AG09319 (cell line): ENCODE measurements at regions not wholly inside any gene's neighbourhood (a gene's known extent, or its start where the extent isn't known, plus 50 kb on each side); places are given as distances from the start of the nearest gene placed in this dataset.
"Not testable (repeated sequence)": the region's sequence is repeated elsewhere in the genome, so short reads cannot be mapped to it uniquely, and the experiment has no call there.

Source experiments
- DNase-seq: peaks from one replicate; pipeline ENCODE4 v3.0.0-alpha.2; 2010; ENCODE audit warnings: low read depth; ENCODE audit errors: extremely low read depth
- CTCF ChIP-seq: IDR thresholded peaks from 2 replicates; pipeline ENCODE4 v1.5.1; 2011; ENCODE audit warnings: low read depth, mild to moderate bottlenecking, inconsistent platforms, low read length, moderate library complexity

GRCh38 chr6:159627939-159628338 is 65.1 kb downstream of the SOD2 start:
- DNase-seq: no peak
- no peak for TF ChIP-seq CTCF

DNA sequence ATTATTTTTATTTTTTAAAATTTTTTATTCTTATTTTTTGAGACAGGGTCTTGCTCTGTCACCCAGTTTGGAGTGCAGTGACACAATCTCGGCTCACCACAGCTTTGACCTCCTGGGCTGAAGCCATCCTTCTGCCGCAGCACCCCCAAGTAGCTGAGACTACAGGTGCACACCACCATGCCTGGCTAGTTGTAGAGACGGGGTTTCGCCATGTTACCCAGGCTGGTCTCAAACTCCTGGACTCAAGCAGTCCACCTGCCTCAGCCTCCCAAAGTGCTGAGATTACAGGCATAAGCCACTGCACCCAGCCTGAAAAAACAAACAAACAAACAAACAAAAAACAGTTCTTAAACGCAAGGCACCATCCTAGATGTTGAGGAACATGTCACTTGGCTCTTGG is 66.5 kb downstream of the SOD2 start:
- not testable (repeated sequence) for DNase-seq

DNA sequence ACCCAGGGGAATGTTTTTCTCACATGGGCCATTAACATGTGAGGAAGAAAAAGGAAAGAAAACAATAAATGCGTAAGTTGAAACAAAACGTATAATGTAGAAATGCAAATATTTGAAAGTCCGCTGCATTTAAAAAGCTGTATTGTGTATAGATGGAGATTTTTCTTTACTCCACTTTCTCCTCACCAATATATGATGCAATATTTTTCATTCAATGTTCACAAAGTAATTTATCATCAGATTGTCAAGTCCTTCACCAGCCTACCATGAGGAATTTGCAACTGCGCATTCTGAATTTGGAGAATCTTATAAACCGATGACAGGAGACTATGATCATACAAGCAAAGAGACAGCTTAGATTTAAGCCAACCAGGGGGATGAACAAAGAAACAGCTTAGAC is 69.9 kb downstream of the SOD2 start:
- no peak for TF ChIP-seq CTCF
- DNase-seq: no peak

GRCh38 chr6:159620947-159621346 is 72.1 kb downstream of the SOD2 start:
- no peak for DNase-seq
- no peak for TF ChIP-seq CTCF

DNA sequence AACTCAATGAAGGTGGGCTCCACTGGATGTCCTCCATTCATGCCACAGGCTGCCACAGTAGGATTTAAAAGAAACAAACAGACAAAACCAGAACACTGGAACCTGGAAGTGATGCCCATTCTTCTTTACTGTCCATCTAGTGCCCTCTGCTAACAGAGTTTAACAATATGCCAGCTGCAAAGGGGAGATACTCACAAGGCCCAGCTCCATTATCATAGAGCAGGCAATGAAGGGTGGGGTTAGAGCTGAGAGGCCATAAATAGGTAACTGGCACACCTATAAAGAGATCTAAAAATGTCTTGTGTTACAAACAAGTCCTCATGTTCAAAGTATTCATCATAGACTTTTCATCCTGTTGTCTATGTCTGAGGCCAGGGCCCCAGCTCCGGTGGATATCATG is 75.6 kb downstream of the SOD2 start:
- no peak for TF ChIP-seq CTCF
- DNase-seq: no peak

DNA sequence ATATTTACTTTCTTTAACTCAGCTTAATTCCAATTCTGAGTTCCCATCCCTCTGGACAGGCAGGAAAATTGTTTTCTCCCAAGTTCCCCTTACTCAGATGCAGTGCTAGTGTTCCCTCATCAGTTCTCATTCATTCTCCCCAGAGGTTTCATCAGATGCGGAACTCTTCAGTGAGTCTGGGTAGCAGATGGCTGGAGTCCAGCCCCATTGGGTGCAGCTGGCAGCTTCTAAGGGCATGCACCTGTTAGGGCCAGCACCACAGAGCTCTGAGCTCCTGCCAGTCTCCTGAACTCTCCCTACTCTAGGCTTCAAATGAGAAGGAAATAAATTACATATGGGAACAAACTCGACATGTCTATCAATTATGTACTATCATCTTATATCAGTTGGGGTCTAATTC is 76.6 kb downstream of the SOD2 start:
- no peak for TF ChIP-seq CTCF
- no peak for DNase-seq

GRCh38 chr6:159615918-159616317 is 77.1 kb downstream of the SOD2 start:
- no peak for DNase-seq
- no peak for TF ChIP-seq CTCF

DNA sequence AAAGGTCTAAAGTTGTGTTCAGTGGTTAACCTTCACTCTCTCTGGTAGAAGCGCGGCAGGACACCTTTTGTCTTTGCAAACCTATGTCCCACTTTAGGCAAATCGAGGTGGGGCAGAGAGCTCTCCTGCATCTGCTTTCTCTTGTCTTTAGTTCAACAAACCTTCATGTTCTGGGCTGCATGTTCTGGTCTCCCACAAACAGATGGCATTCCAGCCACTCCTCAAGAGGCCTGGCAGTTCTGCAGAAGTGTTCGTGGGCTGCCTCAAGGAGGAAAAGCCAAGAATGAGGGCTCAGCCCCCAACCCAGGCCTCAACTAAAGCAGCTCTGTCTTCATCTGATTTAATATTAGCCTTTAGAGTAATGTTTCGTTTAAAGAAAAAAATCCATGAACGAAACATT is 82.2 kb downstream of the SOD2 start:
- TF ChIP-seq CTCF: no peak

More for the DNA sequence above, 82.2 kb downstream of the SOD2 start:
- no peak for DNase-seq
